ENCODE measurements at regions not wholly inside any gene's neighbourhood (a gene's known extent, or its start where the extent isn't known, plus 50 kb on each side); places are given as distances from the start of the nearest gene placed in this dataset.

- TF ChIP-seq CTCF (IDR thresholded peaks at IDR 0.05) = no peak
- no peak for TF ChIP-seq POLR2A (IDR thresholded peaks at IDR 0.05)
- no peak for TF ChIP-seq EP300 (IDR thresholded peaks at IDR 0.05)
These were observed 249.4 kb upstream of the USP24 start for GRCh38 chr1:55464550-55464949.

Data from ovary (tissue), 3 donors.